Endothelial cell of umbilical vein (primary cell): ENCODE measurements at regions not wholly inside any gene's neighbourhood (a gene's known extent, or its start where the extent isn't known, plus 50 kb on each side); places are given as distances from the start of the nearest gene placed in this dataset.
A peak's percentile ranks its signal among the peaks of the same experiment; 100 is the strongest.

ENCODE experiments used
- BruUV-seq: library from RNA; stranded (reverse); fragments of 400-500 nt; replicated peaks from 2 replicates; lab custom pipeline; 2021; lab: Mats Ljungman, UMichigan
- CTCF ChIA-PET: fragments of 300-600, 350-600 bp; sonication (Branson Sonifier 250); formaldehyde crosslinking; loops from one replicate; lab custom pipeline; 2021; ENCODE audit warnings: antibody characterized with exemption, inconsistent platforms; lab: Charles Lee
- POLR2A ChIA-PET: fragments of 300-600, 350-600 bp; sonication (Branson Sonifier 250); formaldehyde crosslinking; loops from one replicate; lab custom pipeline; 2021; ENCODE audit warnings: antibody characterized with exemption, inconsistent platforms; lab: Charles Lee
- DNase-seq: peaks from one replicate; pipeline ENCODE4 v3.0.0-alpha.2; 2011; ENCODE audit warnings: low read depth, low spot score
- FAIRE-seq: peaks from 2 replicates; lab custom pipeline; 2011; peaks lifted over from hg19 to GRCh38; lab: Jason Lieb, UNC
- H2AFZ ChIP-seq: 2 replicates; pipeline ENCODE4 v1.6.0; 2012; ENCODE audit warnings: low read depth, low read length, control low read depth, inconsistent platforms
- H3K27ac ChIP-seq: 2 replicates; pipeline ENCODE4 v1.5.1; 2011; ENCODE audit warnings: low read depth, mild to moderate bottlenecking, control low read depth, low read length, moderate library complexity; ENCODE audit not compliant: insufficient read depth
- H3K27me3 ChIP-seq, 2 experiments: 2 replicates each; pipeline versions ENCODE4 v1.6.0 to v1.6.1; 2011; ENCODE audit warnings: low read length in 2 of 2, mixed read lengths in 1 of 2; ENCODE audit not compliant: control insufficient read depth in 2 of 2, insufficient read depth in 2 of 2
- H3K36me3 ChIP-seq, 2 experiments: 2 replicates in 1 of 2; 3 replicates in 1 of 2; pipeline ENCODE4 v1.5.1; 2011; ENCODE audit warnings: low read length in 2 of 2, mild to moderate bottlenecking in 1 of 2, moderate library complexity in 1 of 2; ENCODE audit not compliant: control insufficient read depth in 2 of 2, insufficient read depth in 2 of 2; ENCODE audit errors: extremely low read depth in 1 of 2
- H3K4me1 ChIP-seq: 3 replicates; pipeline ENCODE4 v1.5.1; 2011; ENCODE audit warnings: mild to moderate bottlenecking, low read length; ENCODE audit not compliant: control insufficient read depth, insufficient read depth; ENCODE audit errors: extremely low read depth
- H3K4me2 ChIP-seq: 2 replicates; pipeline ENCODE4 v1.6.1; 2011; ENCODE audit warnings: low read length, control low read depth, mixed read lengths; ENCODE audit not compliant: insufficient read depth
- H3K4me3 ChIP-seq, 3 experiments: fragments of 200-600 bp in 1 of 3; sonication (generic), shearing (Covaris generic) in 1 of 3; replicated peaks in 1 of 3; 2 replicates each; pipeline ENCODE4 v1.5.1; 2011 to 2016; ENCODE audit warnings: control low read depth in 3 of 3, low read length in 3 of 3, mild to moderate bottlenecking in 2 of 3, inconsistent platforms in 1 of 3, low read depth in 1 of 3, moderate library complexity in 1 of 3; ENCODE audit not compliant: insufficient read depth in 1 of 3
- H3K79me2 ChIP-seq: 2 replicates; pipeline ENCODE4 v1.6.0; 2012; ENCODE audit warnings: low read length, inconsistent platforms; ENCODE audit not compliant: control insufficient read depth, insufficient read depth
- H3K9ac ChIP-seq: replicated peaks from 2 replicates; pipeline ENCODE3; 2011; ENCODE audit warnings: low read length, control low read depth; ENCODE audit not compliant: insufficient read depth; ENCODE audit errors: extremely low read depth
- H3K9me1 ChIP-seq: replicated peaks from 3 replicates; pipeline ENCODE4 v1.6.0; 2011; ENCODE audit warnings: mild to moderate bottlenecking, low read length; ENCODE audit not compliant: control insufficient read depth, insufficient read depth; ENCODE audit errors: extremely low read depth
- H3K9me3 ChIP-seq: replicated peaks from 2 replicates; pipeline ENCODE4 v1.5.1; 2012; ENCODE audit warnings: low read length, inconsistent platforms; ENCODE audit not compliant: control insufficient read depth, insufficient read depth
- H4K20me1 ChIP-seq: replicated peaks from 2 replicates; pipeline ENCODE3; 2011; ENCODE audit warnings: mild to moderate bottlenecking, low read length; ENCODE audit not compliant: control insufficient read depth, insufficient read depth; ENCODE audit errors: extremely low read depth
- EZH2 ChIP-seq: IDR thresholded peaks from 2 replicates; pipeline ENCODE4 v1.6.1; 2012; ENCODE audit warnings: borderline replicate concordance, low read depth, mild to moderate bottlenecking, moderate library complexity, low read length, inconsistent platforms; ENCODE audit not compliant: severe bottlenecking
- FOS ChIP-seq: IDR thresholded peaks from 2 replicates; pipeline ENCODE4 v1.6.1; 2011; ENCODE audit warnings: mild to moderate bottlenecking, low read length, moderate library complexity, borderline replicate concordance; ENCODE audit not compliant: insufficient read depth
- GATA2 ChIP-seq: IDR thresholded peaks from 2 replicates; pipeline ENCODE4 v1.7.0; 2011; ENCODE audit warnings: low read depth, mild to moderate bottlenecking, moderate library complexity, mixed read lengths, low read length; ENCODE audit not compliant: insufficient read length, insufficient read depth
- JUN ChIP-seq: IDR thresholded peaks from 2 replicates; pipeline ENCODE4 v1.6.1; 2011; ENCODE audit warnings: borderline replicate concordance, low read depth; ENCODE audit not compliant: insufficient read length, insufficient read depth
- MYC ChIP-seq: IDR thresholded peaks from one replicate; pipeline ENCODE4 v1.6.1; 2011; ENCODE audit warnings: mild to moderate bottlenecking, low read depth, low read length
- POLR2A ChIP-seq: IDR thresholded peaks from 2 replicates; pipeline ENCODE4 v1.6.1; 2012; ENCODE audit warnings: low read depth, mild to moderate bottlenecking, control low read depth, low read length
- POLR2AphosphoS5 ChIP-seq: IDR thresholded peaks from 2 replicates; pipeline ENCODE4 v1.6.1; 2012; ENCODE audit warnings: low read depth, mild to moderate bottlenecking, control low read depth, low read length, moderate library complexity; ENCODE audit not compliant: insufficient read depth
- dilution Hi-C: fragments of 300-500 bp; cut with MboI; formaldehyde crosslinking; loops from one replicate; pipeline ENCODE4 v1.15.0; 2019; ENCODE audit warnings: low sequenced_read_pairs; ENCODE audit not compliant: extremely low pct_ligation_motif_present
- intact Hi-C: fragments of 100-400 bp; cut with micrococcal nuclease; formaldehyde crosslinking; loops from one replicate; pipeline ENCODE4 v1.10.0; 2022
- TF ChIP-seq, protein P1 (sequence below): IDR thresholded peaks from 2 replicates; pipeline ENCODE4 v1.6.1; 2011; ENCODE audit not compliant: insufficient read depth, insufficient read length
- TF ChIP-seq, protein P2 (sequence below), 2 donors: IDR thresholded peaks; 1 replicate in 1 of 2; 2 replicates in 1 of 2; pipeline ENCODE4 v1.5.1; 2011; ENCODE audit warnings: low read length in 2 of 2, mild to moderate bottlenecking in 2 of 2, moderate library complexity in 2 of 2, control low read depth in 1 of 2, inconsistent platforms in 1 of 2, low read depth in 1 of 2; ENCODE audit not compliant: insufficient read depth in 1 of 2; ENCODE audit errors: extremely low read depth in 1 of 2

DNA sequence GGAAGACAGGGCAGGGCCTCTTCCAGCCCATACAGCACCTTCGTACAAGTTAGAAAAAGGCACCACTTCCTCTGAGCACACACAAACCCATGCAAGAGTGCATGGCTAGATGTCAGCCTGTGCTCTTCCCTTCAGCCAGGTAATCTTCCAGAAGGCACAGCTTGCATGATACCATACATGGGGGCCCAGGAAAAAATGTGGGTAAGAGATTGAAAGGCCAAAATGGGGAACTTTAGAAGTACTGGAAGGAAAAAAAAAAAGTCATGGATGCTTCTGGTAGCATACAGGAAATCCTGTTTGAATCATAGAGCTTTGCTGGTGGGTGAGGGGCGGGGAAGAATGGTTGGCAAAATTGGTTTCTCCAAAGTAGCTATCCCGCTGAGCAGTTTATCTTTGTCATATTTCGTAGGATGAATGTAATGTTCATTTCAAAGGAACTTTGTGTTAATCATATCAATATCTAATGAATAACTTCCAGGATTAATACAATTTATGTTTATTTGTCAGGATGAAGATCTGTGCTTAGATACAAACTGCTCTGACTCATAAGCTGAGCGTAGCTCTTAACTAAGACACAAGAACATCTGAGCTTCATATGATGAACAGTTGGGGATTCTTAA lies 78.2 kb upstream of the MAP3K1 start:
- Histone ChIP-seq H3K4me3 (no peak overlapping the region), H3K9ac (no peak overlapping the region), H2AFZ (peak overlapping the region; percentile 17), H3K79me2 (no peaks in the 10 kb centered on the region), H4K20me1 (no peaks in the 10 kb centered on the region), H3K4me2 (peak overlapping the region; percentile 67), H3K9me3 (no peaks in the 10 kb centered on the region), H3K4me1 (peaks cover 13% of the 10 kb centered on the region), H3K36me3 (no peaks in the 10 kb centered on the region), H3K27ac (no peak overlapping the region), H3K27me3 (no peaks in the 10 kb centered on the region), H3K9me1 (no peaks in the 10 kb centered on the region)
- intact Hi-C loops: no loop called here
- FAIRE-seq (peak; percentile 82), DNase-seq (peak; percentile 54)
- BruUV-seq: no TSS peak
- ChIA-PET CTCF (interaction anchor here (0.6 to 1.4 kb wide), 7 partner anchors 8 to 466 kb away, joined by 3 to 6 read pairs (median 4); no protein-coding TSS in a partner anchor), POLR2A (no interaction called here)
- peak; percentile 52 for TF ChIP-seq JUN
- peak; percentile 72 for TF ChIP-seq FOS
- TF ChIP-seq GATA2: peak; percentile 70
- TF ChIP-seq, protein P1, sequence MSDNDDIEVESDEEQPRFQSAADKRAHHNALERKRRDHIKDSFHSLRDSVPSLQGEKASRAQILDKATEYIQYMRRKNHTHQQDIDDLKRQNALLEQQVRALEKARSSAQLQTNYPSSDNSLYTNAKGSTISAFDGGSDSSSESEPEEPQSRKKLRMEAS: no peak
- dilution Hi-C loops: no loop called here

DNA sequence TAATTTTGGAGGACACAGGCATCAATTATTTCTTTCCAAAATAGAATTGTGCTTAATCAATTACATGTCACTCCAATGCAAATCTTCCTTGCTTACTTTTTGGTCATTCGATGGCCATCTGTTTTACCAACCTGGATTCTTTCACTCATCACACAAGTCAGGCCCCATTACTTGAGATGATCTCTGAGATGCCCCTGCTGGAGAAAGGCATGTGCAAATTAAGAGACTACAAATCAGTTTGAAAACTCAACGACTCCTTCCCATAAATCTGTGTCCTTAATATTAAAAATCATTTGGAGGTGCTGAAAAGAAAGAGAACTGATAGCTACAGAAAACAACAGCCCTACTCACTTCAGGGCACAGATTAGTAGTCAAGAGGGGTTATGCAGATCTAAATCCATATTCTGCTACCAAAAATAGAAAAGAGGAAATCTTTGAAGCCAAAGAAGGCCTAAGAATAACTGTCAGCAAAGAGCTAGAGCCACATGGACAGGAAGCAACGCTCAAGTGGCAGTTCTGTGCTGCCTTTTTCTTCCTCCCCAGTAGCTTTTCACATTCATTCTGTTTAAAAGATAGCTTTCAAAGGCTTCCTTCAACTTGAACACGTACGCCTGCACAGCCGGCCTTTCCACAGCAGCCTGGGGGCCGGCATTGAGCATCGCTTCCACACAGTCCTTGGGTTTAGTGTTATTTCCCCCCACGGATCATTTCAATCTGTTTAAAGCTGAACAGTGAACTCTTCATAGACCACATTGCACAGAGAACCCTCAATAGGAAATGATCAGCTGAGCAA lies 79.3 kb upstream of the MAP3K1 start:
- no peak for TF ChIP-seq MYC
- no peak for TF ChIP-seq POLR2AphosphoS5
- TF ChIP-seq GATA2: no peak
- TF ChIP-seq FOS: no peak
- TF ChIP-seq, protein P2, sequence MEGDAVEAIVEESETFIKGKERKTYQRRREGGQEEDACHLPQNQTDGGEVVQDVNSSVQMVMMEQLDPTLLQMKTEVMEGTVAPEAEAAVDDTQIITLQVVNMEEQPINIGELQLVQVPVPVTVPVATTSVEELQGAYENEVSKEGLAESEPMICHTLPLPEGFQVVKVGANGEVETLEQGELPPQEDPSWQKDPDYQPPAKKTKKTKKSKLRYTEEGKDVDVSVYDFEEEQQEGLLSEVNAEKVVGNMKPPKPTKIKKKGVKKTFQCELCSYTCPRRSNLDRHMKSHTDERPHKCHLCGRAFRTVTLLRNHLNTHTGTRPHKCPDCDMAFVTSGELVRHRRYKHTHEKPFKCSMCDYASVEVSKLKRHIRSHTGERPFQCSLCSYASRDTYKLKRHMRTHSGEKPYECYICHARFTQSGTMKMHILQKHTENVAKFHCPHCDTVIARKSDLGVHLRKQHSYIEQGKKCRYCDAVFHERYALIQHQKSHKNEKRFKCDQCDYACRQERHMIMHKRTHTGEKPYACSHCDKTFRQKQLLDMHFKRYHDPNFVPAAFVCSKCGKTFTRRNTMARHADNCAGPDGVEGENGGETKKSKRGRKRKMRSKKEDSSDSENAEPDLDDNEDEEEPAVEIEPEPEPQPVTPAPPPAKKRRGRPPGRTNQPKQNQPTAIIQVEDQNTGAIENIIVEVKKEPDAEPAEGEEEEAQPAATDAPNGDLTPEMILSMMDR (IDR thresholded peaks at IDR 0.05; ENCODE audit: extremely low read depth in 1 of 2, insufficient read depth in 1 of 2, low read depth in 1 of 2, low read length in 2 of 2): no peak
- TF ChIP-seq, protein P1: no peak
- no peak for TF ChIP-seq EZH2
- no peak for TF ChIP-seq JUN
- TF ChIP-seq POLR2A: no peak
- Histone ChIP-seq H3K4me3 (no peak overlapping the region), H3K36me3 (no peaks in the 10 kb centered on the region), H3K9ac (no peak overlapping the region), H3K9me3 (no peaks in the 10 kb centered on the region), H2AFZ (no peak overlapping the region), H3K9me1 (no peaks in the 10 kb centered on the region), H3K27ac (no peak overlapping the region), H3K4me1 (peaks cover 13% of the 10 kb centered on the region), H4K20me1 (no peaks in the 10 kb centered on the region), H3K4me2 (no peak overlapping the region), H3K27me3 (no peaks in the 10 kb centered on the region), H3K79me2 (no peaks in the 10 kb centered on the region)
- CTCF ChIA-PET: no interaction called here
- DNase-seq (no peak), FAIRE-seq (no peak)
- dilution Hi-C loops (no loop called here), intact Hi-C loops (no loop called here)
- no TSS peak for BruUV-seq
- POLR2A ChIA-PET: no interaction called here
